Stimulated activated CD4-positive, alpha-beta T cell treated with anti-CD3 and anti-CD28 coated beads, Interleukin-15, amount 100 ng/mL, for 24 hours (primary cell): ENCODE measurements at regions not wholly inside any gene's neighbourhood (a gene's known extent, or its start where the extent isn't known, plus 50 kb on each side); places are given as distances from the start of the nearest gene placed in this dataset.

ENCODE experiments used
- DNase-seq: peaks from one replicate; pipeline ENCODE4 v3.0.0-alpha.2; 2020

DNA sequence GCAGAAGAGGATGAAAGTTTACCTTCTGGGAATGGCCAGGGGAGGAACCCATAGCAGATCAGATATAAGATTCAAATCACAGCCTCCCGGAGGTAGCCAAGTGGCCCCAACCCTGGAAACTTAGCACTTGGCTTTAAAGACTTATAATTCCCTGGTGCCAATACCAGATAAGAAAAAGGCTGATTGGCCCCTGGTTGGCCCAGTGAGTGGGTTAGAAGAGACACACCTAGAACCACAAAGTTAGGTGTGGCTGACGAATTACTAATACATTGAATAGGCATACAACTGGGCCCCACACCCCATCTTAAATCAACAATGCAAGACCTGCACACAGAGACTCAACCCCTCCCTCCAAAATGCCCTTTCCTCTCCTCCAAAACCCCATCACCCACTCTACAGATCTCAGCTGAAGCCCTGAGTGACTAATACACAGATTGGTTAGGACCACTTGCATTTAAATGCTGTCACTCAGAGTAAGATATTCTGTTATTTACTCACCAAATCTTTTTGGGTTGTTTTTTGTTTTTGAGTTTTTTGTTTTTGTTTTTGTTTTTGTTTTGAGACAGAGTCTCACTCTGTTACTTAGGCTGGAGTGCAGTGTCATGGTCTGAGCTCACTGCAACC, 315.4 kb upstream of the JARID2 start:
- DNase-seq = no peak

DNA sequence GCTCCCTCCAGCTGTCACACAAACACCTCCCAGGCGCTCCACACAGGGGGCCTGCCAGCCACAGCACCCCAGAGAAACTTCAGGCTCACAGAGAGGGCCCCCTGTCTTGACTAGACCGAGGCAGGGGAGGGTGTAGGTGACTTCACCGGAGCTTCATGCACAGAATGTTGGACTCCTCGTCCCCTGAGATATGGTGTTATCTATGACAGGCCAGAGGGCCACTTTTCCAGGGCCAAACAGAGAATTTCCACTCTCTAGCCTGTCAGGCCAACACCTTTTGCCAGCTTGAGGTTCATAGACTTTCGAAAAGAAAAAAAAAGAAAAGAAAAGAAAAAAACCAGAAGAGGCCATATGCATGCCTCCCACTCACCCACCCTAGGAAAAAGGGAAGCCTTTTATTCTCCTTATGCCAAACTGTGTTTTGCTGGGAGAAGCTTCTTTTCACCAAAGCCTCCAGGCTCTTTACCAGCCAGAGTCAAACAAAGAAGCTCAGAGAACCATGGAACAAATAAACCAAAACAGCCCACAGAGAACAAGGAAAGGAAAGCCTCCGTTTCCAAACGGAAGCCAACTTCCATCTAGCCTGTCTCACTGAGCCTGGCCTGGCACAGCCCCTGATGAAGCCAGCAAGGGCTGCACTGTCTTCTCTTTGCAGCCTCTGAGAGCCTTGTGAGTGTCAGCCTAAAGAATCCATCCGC, 313.2 kb upstream of the JARID2 start:
- no peak for DNase-seq

DNA sequence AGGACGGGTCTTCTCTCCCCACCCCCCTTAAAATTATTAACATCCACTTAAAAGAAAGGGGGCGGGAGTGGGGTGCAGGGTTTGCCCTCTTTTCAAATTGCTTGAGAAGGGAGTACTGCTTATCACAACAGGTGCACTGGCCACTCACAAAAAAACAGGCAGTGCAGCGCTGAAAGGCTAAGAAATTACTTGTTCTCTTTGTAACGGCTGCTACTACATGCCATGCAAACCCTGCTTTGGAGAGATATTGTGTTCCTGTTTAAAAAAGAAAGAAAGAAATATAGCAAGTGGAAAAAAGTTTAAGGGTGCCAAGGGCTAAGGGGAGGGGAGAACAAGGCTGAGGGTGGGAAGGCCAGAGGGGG, 312.7 kb upstream of the JARID2 start:
- DNase-seq = no peak

DNA sequence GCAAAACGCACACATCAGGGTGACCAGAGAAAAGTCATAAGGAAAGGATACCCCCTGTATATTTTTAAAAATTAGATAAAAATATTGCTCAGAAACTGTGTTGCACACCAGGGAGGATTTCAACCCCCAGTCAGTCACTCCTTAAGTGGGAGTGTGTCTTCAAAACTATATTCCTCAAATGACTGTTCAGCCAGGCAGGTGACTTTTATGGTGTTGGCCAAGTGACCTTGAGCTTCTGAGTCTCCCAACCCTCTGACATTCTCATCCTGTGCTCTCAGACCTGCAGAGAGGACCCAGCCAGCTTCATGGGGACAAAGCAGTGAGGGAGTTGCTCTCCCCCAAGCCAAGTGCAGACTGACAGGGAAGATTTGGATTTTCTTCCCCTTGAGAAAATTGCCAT, 311.9 kb upstream of the JARID2 start:
- no peak for DNase-seq

DNA sequence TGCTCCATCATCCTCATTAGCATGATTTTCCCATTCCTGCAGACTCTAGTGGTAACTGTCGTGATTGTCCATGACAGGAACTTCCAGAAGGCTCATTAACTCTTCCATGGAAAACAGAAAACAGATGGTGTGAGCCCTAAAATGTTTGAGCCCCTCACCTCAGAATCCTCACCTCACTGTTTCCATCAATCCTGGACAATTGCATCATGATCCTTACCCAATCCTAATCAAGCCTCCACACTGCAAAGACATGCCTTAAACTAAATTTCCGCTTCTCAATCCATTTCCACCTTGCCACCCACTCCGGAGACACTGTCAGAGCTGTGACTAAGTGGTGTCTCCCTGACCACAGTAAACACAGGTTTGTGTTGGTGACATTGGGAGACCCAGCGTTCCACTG, 311.0 kb upstream of the JARID2 start:
- DNase-seq = no peak

DNA sequence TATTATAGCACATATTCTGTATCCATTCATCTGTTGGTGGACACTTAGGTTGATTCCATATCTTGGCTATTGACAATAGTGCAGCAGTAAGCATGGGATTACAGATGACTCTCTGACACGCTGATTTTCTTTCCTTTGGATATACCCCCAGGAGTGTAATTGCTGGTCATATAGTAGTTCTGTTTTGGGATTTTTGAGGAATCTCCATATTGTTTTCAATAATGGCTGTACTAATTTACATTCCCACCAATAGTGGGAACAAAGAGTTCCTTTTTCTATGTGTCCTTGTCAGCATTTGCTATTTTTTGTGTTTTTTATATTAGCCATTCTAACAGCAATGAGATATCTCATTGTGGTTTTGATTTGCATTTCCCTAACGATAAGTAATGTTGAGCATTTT, 309.0 kb upstream of the JARID2 start:
- DNase-seq = no peak

DNA sequence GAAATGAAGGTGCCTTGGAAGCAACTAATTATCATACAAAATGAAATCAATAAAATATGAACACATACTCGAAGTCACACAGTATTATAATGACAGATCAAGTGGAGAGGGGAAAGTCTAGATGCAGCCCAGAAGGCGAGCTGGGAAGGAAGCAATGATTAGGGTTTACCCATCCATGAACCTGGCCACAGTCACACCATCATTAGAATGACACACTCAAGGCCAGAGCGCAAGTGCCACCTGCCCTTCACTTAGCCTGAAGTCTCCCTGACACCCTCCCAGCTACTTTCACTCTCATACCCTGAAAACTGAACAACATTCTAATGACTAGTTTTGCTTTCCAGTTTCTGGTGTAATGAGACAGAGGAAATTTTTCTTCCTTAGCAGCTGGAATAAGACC, 302.8 kb upstream of the JARID2 start:
- DNase-seq = no peak

DNA sequence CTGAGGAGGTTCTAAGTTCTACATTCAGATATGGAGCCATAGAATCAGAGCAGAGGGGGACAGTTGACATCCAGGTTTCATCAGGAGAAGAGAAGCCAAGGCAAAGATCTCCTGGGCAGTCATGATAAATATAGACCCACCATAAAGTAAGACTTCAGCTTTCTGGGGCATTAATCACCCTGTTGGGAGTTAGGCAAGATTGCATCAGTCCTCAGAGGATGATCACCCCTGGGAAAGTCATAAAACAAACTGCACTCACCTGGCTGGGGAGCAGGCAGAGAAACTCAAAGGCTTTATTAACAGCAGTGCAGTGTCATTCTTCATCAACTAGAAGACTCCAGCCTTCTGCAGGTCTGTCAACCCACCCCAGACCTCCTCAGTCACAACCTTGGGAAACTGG, 301.3 kb upstream of the JARID2 start:
- DNase-seq = no peak

DNA sequence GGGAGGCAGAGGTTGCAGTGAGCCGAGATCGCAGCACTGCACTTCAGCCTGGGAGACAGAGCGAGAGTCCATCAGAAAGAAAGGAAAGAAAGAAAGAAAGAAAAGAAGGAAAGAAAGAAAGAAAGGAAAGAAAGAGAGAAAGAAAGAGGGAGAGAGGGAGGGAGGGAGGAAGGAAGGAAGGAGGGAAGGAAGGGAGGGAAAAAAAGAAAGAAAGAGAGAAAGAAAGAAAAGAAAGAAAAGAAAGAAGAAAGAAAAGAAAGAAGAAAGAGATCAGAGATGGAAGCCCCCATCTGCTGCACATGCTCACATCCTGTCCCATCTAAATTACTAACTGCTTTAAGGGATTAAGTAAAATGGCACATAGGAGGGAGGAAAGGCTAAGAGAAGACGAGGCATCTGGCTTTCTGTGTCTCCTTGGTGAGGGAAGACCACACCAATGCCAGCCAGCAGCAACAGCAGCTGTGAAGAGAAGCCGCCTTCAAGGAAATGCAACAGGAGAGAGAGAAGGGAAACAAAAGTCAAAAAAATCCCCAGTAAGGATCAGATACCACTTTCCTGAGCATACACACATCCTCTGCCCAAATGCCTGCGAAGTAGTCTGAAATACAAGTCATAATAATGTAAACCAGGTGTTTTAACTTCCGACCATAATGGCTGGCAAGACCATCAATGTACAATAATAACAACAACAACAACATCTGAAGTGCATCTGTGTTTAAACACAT, 300.2 kb upstream of the JARID2 start:
- DNase-seq = no peak

DNA sequence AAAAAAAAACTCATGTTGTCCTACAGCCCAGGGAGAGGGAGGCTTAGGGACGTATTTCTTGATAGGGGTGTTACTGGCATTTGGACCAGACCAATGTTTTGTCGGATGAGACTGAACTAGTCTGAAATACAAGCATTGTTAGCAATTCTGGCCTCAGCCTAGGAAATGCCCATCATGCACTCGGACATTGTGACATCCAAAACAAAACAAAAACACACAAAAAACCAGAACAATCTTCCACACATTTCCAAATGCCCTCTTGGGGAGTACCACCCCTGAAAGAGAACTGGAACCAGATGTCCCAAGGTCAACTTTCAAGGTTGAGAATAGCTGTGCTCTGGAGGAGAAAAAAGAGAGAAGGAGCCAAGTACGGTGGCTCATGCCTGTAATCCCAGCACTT, 299.1 kb upstream of the JARID2 start:
- no peak for DNase-seq

DNA sequence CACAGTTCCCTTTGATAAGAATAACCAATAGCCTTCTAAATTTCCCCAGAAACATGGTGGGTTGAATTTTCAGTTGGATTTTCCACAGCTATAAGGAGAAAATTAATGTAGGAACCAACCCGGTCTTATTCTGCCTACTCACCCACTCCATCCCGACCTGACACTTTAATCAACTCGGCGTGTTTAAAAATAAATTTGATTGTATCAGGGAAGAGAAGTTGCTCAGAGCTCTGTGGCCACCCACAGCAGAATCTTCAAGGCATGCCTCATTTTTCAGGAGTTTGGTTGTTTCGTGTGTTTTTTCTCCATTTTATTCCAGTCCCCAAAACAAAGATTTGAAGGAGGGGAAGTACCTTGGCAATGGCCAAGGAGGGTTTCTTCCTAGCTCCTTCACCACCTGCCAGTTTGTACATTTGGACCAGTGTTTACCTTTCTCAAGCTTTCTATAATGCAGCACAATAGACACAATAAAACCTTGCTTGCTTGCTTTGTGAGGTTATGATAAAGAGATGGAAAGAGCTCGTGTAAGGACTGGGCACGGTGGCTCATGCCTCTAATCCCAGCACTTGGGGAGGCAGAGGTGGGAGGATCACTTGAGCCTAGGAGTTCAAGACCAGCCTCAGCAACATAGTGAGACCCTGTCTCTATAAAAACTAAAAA, 297.2 kb upstream of the JARID2 start:
- no peak for DNase-seq

DNA sequence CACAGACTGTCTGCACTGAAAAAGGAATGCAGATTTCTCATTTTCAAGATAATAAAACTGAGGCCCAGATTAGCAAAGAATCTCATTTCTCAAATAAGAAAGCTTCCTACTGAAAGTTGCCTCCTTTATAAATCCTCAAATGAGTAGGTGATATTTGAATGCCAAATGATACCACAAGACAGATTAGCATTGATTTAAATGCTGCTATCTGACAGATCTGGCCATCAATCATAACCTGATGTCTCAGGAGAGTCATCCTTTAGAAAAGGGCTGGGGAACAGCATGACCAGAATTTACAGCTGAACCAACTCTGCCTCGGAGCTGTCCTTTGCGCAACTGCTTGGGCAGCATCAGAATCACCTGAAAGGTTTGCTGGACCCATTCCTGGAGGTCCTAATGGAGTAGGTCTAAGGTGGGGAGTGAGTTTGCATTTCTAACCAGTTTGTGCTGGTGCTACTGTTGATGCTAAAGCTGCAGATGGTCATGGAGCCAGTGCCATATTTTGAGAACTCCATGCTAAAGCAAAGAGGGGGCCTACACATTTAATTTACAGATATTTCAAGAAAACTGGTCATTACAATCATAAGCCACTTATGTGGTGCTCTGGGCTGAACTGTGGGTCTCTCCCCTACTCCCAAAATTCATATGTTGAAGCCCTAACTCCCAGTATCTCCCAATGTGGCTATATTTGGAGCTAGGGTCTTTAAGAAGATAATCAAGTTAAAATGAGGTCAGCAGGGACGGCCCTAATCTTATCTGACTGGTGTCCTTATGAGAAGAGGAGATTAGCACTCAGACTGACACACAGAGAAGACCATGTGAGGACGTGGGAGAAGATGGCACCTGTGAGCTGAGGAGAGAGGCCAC, 295.5 kb upstream of the JARID2 start:
- DNase-seq = no peak

DNA sequence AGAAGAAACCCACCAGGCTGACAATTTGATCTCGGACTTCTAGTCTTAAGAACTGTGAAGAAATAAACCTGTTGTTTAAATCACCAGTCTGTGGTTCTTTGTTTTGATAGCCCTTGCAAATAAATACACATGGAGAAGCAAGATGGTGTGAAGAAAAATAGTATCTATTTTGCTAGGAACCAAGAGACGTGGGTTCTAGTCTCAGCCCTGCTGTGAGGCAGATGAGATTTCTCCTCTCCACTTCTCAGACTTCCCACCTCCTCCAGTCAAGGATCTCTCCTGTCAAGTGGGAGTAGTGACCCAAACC, 294.9 kb upstream of the JARID2 start:
- no peak for DNase-seq

DNA sequence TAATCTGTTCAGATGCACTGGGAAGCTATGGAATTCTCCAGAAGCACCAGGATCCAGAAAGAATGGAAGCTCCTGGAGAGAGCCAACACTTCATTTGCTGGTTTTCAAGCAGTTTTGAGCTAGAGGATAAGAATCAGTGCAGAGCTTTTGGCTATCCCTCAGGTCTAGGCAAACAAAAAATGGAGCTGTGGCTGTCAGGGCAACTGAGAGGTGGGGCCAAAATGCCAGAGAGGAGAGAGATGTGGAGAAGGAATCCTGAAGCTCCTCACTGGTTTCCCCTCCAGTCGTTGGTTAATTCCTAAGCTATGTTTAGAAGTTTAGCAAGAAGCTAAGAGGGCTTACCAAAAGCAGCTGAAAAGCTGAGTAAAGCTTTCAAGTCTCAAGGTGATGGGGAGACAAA, 294.2 kb upstream of the JARID2 start:
- DNase-seq = no peak

DNA sequence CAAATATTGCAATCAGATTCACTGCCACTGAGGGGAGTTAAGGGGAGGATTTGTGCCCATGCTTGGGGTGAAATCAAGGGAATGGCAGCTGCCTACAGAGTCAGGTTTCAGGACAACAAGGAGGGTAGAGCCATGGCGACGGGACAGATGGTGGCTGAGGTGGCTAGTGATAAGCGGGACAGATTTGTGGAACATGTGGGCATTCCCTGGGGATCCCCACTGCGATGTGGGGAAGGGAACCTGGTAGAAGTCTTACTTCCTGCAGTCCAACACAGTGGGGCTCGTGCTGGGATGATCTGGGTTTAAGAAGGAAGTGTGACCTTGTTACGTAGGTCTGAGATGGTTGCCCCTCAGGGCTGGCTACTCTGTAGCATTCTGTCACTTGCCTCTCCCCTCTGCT, 292.0 kb upstream of the JARID2 start:
- DNase-seq = no peak

DNA sequence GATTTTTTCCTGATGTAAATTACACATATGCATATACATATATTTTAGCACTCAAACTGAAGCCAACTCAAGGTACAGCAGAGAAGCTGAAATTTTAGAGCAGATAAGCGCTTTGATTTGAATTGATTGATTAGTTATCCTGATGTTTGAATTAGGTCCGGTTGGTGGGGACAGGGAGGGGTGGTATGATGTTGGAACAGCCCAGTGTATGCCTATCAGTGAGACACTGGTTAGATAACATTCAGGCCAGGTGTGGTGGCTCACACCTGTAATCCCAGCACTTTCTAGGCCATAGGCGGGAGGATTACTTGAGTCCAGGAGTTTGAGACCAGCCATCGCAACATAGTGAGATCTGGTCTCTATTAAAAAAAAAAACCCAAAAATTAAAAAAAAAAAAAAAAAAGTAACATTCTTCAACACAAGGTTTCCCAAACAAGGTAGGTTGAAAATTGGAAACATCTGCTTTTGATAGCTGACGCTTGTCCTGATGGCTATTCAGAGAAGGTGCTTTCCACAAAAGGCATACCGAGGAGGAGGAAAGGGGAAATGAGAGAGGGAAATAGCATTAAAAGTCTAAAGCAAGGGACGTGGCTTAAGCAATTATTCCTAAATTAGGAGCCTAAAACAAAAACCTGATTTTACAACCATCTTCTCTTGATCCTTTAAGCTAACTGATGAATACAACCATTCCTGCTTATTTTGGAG, 288.4 kb upstream of the JARID2 start:
- DNase-seq = no peak

DNA sequence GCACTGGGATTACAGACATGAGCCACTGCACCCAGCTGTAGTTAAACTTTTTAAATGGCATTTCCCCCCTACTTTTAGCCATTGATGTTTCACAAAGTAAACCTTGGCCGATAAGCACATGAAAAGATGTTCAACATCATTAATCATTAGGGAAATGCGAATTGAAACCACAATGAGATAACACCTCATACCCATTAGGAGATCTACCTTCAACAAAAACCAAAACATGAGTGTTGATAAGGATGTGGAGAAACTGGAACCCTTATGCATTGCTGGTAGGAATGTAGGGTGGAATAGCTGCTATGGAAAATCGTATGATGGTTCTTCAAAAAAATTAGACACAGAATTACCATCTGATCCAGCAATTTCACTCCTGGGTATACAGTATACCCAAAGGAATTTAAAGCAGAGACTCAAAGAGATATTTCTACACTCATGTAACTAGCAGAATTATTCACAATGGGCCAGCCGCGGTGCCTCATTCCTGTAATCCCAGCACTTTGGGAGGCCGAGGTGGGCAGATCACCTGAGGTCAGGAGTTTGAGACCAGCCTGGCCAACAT, 286.5 kb upstream of the JARID2 start:
- no peak for DNase-seq

DNA sequence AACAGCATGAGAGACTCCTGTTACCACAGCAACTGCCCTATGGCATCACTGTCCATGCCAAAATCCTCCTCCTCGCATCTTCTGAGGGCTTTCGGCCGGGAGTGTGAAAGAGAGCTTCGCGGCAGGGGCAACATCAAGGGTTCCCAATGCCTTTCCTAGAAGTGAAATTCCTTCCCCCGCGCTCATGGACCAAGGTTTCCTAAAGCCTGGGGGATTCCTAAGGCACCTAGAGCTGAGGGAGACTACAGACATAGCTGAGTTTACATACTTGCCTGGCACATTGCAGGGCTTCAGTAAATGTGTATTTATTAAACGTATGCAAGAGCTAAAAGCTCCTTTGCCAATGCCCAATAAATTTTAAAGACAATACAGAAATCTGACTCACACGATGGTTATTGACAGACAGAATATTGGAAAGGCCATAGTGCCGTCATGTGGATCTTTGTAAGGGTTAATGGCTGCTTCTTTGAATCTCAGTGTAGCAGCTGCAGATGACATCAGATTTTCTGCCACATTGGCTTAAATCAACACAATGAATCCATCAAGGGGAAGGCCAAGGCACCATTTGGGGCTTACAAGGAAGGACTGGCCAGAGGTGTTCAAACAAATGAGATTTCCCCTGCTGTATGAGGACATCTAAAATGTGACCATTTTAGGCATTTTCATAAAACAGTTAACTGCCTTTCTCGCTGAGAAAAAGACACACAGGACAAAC, 281.2 kb upstream of the JARID2 start:
- no peak for DNase-seq

DNA sequence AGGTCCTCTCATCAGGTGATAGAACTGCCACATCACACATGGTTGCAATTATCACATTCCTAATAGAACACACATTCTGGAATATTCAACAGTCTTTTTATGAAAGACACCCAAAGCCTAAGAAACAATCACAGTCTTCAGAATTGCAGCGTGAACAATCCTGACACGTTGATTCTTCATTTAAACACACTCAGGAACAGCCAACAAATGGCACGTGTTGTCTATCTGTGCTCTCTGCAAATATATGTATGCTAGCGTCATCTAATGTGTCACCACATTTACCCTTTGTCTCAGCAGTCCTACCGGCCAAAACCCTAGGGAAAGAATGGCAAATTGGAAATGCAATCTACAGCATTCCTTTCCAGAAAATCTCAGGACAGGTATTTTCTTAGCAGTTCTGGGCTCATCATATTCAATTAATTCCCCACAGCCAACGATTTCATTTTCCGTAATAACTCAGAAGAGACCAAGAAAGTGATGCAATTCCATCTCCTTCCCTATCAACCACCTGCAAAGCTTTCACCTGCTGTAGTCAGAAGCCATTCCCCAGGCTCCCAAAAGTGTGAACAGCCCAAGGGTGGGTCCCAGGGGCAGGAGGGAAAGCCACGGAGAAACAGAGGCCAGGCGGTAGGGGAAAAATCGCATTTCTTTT, 280.3 kb upstream of the JARID2 start:
- DNase-seq = no peak

DNA sequence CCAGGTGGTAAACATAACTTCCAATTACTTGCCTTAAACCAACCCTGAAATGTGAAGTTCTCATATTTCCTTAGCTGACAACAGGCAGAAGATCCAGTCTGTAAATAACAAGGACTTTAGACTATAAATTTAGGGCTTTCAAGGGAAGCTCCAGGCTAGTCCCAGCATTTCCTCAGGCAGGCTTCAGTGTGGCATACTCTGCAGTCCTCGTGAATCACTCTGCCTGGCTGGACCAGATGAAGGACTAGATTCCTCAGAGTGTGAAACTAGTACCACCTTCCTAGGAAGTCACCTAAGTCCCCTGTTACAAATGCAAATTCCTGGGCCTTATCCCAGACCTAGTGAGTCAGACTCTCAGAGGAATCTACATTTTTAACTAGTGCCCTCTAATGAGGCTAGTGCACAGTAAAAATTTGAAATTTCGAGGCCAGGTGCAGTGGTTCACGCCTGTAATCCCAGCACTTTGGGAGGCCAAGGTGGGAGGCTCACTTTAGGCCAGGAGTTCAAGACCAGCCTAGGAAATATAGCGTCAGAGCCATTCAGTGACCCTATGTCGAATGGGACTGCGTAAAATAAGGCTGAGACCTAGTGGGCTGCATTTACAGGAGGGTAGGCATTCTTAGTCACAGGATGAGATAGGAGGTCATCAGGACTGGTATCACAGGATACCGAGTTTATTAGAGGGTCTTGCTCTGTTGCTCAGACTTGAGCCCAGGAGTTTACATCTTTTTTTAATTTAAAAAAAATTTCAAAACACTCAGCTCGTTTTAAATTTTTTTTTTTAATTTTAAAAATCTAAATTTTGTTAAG, 279.6 kb upstream of the JARID2 start:
- no peak for DNase-seq
